ENCODE measurements at regions not wholly inside any gene's neighbourhood (a gene's known extent, or its start where the extent isn't known, plus 50 kb on each side); places are given as distances from the start of the nearest gene placed in this dataset.

GRCh38 chr12:67428431-67428830 lies 159.3 kb downstream of the CAND1 start:
- TF ChIP-seq CTCF (IDR thresholded peaks at IDR 0.05) (no peak), ZFX (IDR thresholded peaks at IDR 0.05; ENCODE audit: borderline replicate concordance) (no peak)

Data from 22Rv1 (cell line).